ENCODE measurements at regions not wholly inside any gene's neighbourhood (a gene's known extent, or its start where the extent isn't known, plus 50 kb on each side); places are given as distances from the start of the nearest gene placed in this dataset.

GRCh38 chr6:121837545-121838229, 402.2 kb downstream of the GJA1 start:
- no peak overlapping the region for H3K4me3 ChIP-seq (ENCODE audit: low read depth, low read length)
- no peaks in the 10 kb centered on the region for H3K9me3 ChIP-seq (ENCODE audit: control insufficient read depth, insufficient read depth, low read depth, low read length)
- ChIA-PET CTCF (interaction anchor here (0.6 kb wide), 1 partner anchor 73 kb away, joined by 4 read pairs; no protein-coding TSS in a partner anchor), POLR2A (no interaction called here)
- no peaks in the 10 kb centered on the region for H3K36me3 ChIP-seq (ENCODE audit: control insufficient read depth in 2 of 2, insufficient read depth in 1 of 2, low read length in 2 of 2)
- TF ChIP-seq ZSCAN16 (tag by site-specific recombination; IDR thresholded peaks at IDR 0.05): no peak
- TF ChIP-seq HIC1 (tag by site-specific recombination; IDR thresholded peaks at IDR 0.05): no peak
- no peak for TF ChIP-seq ZNF19 (tag by site-specific recombination; IDR thresholded peaks at IDR 0.05; ENCODE audit: low read depth)
- no peak for TF ChIP-seq BCL11A (tag by site-specific recombination; IDR thresholded peaks at IDR 0.05; ENCODE audit: low read depth)
- TF ChIP-seq ZNF140 (tag by site-specific recombination; IDR thresholded peaks at IDR 0.05): no peak
- no peak for TF ChIP-seq ZNF37A (tag by site-specific recombination; IDR thresholded peaks at IDR 0.05)
- no peak for TF ChIP-seq ZNF350 (tag by site-specific recombination; IDR thresholded peaks at IDR 0.05)
- TF ChIP-seq SP3 (tag by site-specific recombination; IDR thresholded peaks at IDR 0.05): no peak
- no peak for TF ChIP-seq SCRT2 (tag by site-specific recombination; IDR thresholded peaks at IDR 0.05)
- TF ChIP-seq ZBTB48 (tag by site-specific recombination; IDR thresholded peaks at IDR 0.05): no peak
- no peak for TF ChIP-seq ZNF660 (tag by site-specific recombination; IDR thresholded peaks at IDR 0.05)
- TF ChIP-seq ZBTB20 (tag by site-specific recombination; IDR thresholded peaks at IDR 0.05): no peak
- TF ChIP-seq ZNF248 (tag by site-specific recombination; IDR thresholded peaks at IDR 0.05): no peak
- TF ChIP-seq MYNN (tag by site-specific recombination; IDR thresholded peaks at IDR 0.05; ENCODE audit: borderline replicate concordance): no peak
- TF ChIP-seq PRDM10 (tag by site-specific recombination; IDR thresholded peaks at IDR 0.05): no peak
- no peak for TF ChIP-seq ZNF521 (tag by site-specific recombination; IDR thresholded peaks at IDR 0.05)
- TF ChIP-seq IKZF3 (tag by site-specific recombination; IDR thresholded peaks at IDR 0.05): no peak
- TF ChIP-seq KLF7 (tag by site-specific recombination; IDR thresholded peaks at IDR 0.05; ENCODE audit: borderline replicate concordance): no peak
- H3K4me1 ChIP-seq (ENCODE audit: control insufficient read depth, insufficient read depth, low read length): 0 out of 2 replicates have a peak, but pooled peaks cover 5% of the 10 kb centered on the region
- no peak overlapping the region for H3K27ac ChIP-seq (ENCODE audit: extremely low read depth, low read depth, low read length)

- H3K4me3 ChIP-seq (ENCODE audit: low read depth, low read length): no peak overlapping the region
- ChIA-PET POLR2A (interaction anchor here (1.0 to 1.2 kb wide), 2 partner anchors 16 to 402 kb away, joined by 5 to 7 read pairs; no protein-coding TSS in a partner anchor), CTCF (interaction anchor here (0.6 to 3.1 kb wide), 4 partner anchors 11 to 420 kb away, joined by 3 to 31 read pairs (median 4); no protein-coding TSS in a partner anchor)
- H3K27ac ChIP-seq (ENCODE audit: extremely low read depth, low read depth, low read length): no peak overlapping the region
- TF ChIP-seq KLF16 (tag by site-specific recombination; IDR thresholded peaks at IDR 0.05) (no peak), ZBTB48 (tag by site-specific recombination; IDR thresholded peaks at IDR 0.05) (peak; percentile 29; the same call in 1 of the 2 replicates)
- H3K36me3 ChIP-seq (ENCODE audit: control insufficient read depth in 2 of 2, insufficient read depth in 1 of 2, low read length in 2 of 2): no peaks in the 10 kb centered on the region
- H3K9me3 ChIP-seq (ENCODE audit: control insufficient read depth, insufficient read depth, low read depth, low read length): no peaks in the 10 kb centered on the region
- H3K4me1 ChIP-seq (ENCODE audit: control insufficient read depth, insufficient read depth, low read length): 0 out of 2 replicates have a peak, but pooled peaks cover 5% of the 10 kb centered on the region
These were observed 403.4 kb downstream of the GJA1 start for GRCh38 chr6:121838842-121839241.
